Breast epithelium (tissue), 3 donors: ENCODE measurements at regions not wholly inside any gene's neighbourhood (a gene's known extent, or its start where the extent isn't known, plus 50 kb on each side); places are given as distances from the start of the nearest gene placed in this dataset.

ENCODE experiments used
- CTCF ChIP-seq, 3 donors: fragments of 450-650 bp; IDR thresholded peaks; one replicate each; pipeline ENCODE4 v1.5.1; 2016 to 2017; ENCODE audit warnings: antibody characterized with exemption in 3 of 3, mild to moderate bottlenecking in 3 of 3, moderate library complexity in 3 of 3
- POLR2A ChIP-seq: fragments of 450-650 bp; IDR thresholded peaks from one replicate; pipeline ENCODE4 v1.6.1; 2016; ENCODE audit warnings: antibody characterized with exemption, mild to moderate bottlenecking, moderate library complexity
- POLR2AphosphoS5 ChIP-seq, 3 donors: sonication (generic); formaldehyde crosslinking; IDR thresholded peaks; one replicate each; pipeline ENCODE4 v1.6.1; 2017; ENCODE audit warnings: antibody characterized with exemption in 3 of 3

GRCh38 chr7:83864551-83864950, 215.6 kb upstream of the SEMA3E start:
- TF ChIP-seq POLR2A: no peak
- no peak for TF ChIP-seq CTCF (IDR thresholded peaks at IDR 0.05)
- no peak for TF ChIP-seq POLR2AphosphoS5 (IDR thresholded peaks at IDR 0.05)
